SK-N-SH (cell line): ENCODE measurements at regions not wholly inside any gene's neighbourhood (a gene's known extent, or its start where the extent isn't known, plus 50 kb on each side); places are given as distances from the start of the nearest gene placed in this dataset.

ENCODE experiments used
- CTCF ChIA-PET: fragments of 300-600, 350-600 bp; formaldehyde crosslinking; extraction: SDS; loops from one replicate; lab custom pipeline; 2021; lab: Yijun Ruan, JAX
- POLR2A ChIA-PET: fragments of 350-600 bp; sonication (Branson Sonifier 250); formaldehyde crosslinking; extraction: SDS; loops from one replicate; lab custom pipeline; 2020; ENCODE audit warnings: antibody characterized with exemption, inconsistent platforms; lab: Yijun Ruan, JAX
- DNase-seq: peaks from one replicate; pipeline ENCODE4 v3.0.0; 2012
- H2AFZ ChIP-seq: fragments of 200-600 bp; sonication (generic); 2 replicates; pipeline ENCODE4 v1.8.1; 2016; ENCODE audit warnings: antibody characterized with exemption, mild to moderate bottlenecking, low read depth
- H3F3A ChIP-seq: fragments of 200-600 bp; sonication (generic); replicated peaks from 2 replicates; pipeline ENCODE3; 2016; ENCODE audit warnings: antibody characterized with exemption, mild to moderate bottlenecking; ENCODE audit not compliant: insufficient read depth
- H3K27ac ChIP-seq, 2 experiments: fragments of 200-500 bp in 1 of 2; fragments of 200-600 bp in 1 of 2; sonication (Bioruptor generic) in 1 of 2; sonication (generic), shearing (Covaris generic) in 1 of 2; 2 replicates each; pipeline versions ENCODE4 v1.5.1 to v1.6.1; 2014 to 2016; ENCODE audit warnings: low read depth in 2 of 2, inconsistent platforms in 1 of 2, low read length in 1 of 2, mild to moderate bottlenecking in 1 of 2, mixed read lengths in 1 of 2
- H3K27me3 ChIP-seq: fragments of 200-600 bp; sonication (generic), shearing (Covaris generic); 2 replicates; pipeline ENCODE4 v1.6.1; 2016; ENCODE audit warnings: mixed run types; ENCODE audit not compliant: insufficient read depth
- H3K36me3 ChIP-seq, 2 experiments: fragments of 200-500 bp in 1 of 2; fragments of 200-600 bp in 1 of 2; sonication (Bioruptor generic) in 1 of 2; sonication (generic) in 1 of 2; replicated peaks in 1 of 2; 2 replicates each; pipeline versions ENCODE3 to v1.5.1; 2014 to 2016; ENCODE audit warnings: low read length in 1 of 2, mild to moderate bottlenecking in 1 of 2; ENCODE audit not compliant: insufficient read depth in 2 of 2, control insufficient read depth in 1 of 2
- H3K4me1 ChIP-seq, 2 experiments: fragments of 200-500 bp in 1 of 2; fragments of 200-600 bp in 1 of 2; sonication (Bioruptor generic) in 1 of 2; sonication (generic), shearing (Covaris generic) in 1 of 2; 2 replicates each; pipeline versions ENCODE4 v1.5.1 to v1.6.1; 2014 to 2016; ENCODE audit warnings: low read depth in 1 of 2, low read length in 1 of 2, mixed run types in 1 of 2; ENCODE audit not compliant: insufficient read depth in 2 of 2, control insufficient read depth in 1 of 2
- H3K4me2 ChIP-seq: fragments of 200-600 bp; sonication (generic), shearing (Covaris generic); 2 replicates; pipeline ENCODE4 v1.6.1; 2017; ENCODE audit warnings: mixed run types
- H3K4me3 ChIP-seq, 2 experiments: fragments of 200-500 bp in 1 of 2; fragments of 200-600 bp in 1 of 2; sonication (Bioruptor generic) in 1 of 2; sonication (generic), shearing (Covaris generic) in 1 of 2; 2 replicates each; pipeline versions ENCODE4 v1.5.1 to v1.8.1; 2014 to 2016; ENCODE audit warnings: low read depth in 2 of 2, inconsistent platforms in 1 of 2, low read length in 1 of 2, mild to moderate bottlenecking in 1 of 2, mixed read lengths in 1 of 2, moderate library complexity in 1 of 2
- H3K79me2 ChIP-seq: fragments of 200-600 bp; sonication (generic); 2 replicates; pipeline ENCODE4 v1.8.1; 2017; ENCODE audit warnings: mild to moderate bottlenecking; ENCODE audit not compliant: insufficient read depth
- H3K9ac ChIP-seq: fragments of 200-600 bp; sonication (generic); 2 replicates; pipeline ENCODE4 v1.6.1; 2017; ENCODE audit warnings: mixed run types
- H3K9me2 ChIP-seq: fragments of 200-600 bp; sonication (generic); 2 replicates; pipeline ENCODE4 v1.6.1; 2017; ENCODE audit warnings: mixed run types
- H3K9me3 ChIP-seq: fragments of 200-600 bp; sonication (generic); 2 replicates; pipeline ENCODE4 v1.6.1; 2017; ENCODE audit warnings: mixed run types, mild to moderate bottlenecking, moderate library complexity
- H4K20me1 ChIP-seq: fragments of 200-600 bp; sonication (generic); 2 replicates; pipeline ENCODE4 v1.6.1; 2017; ENCODE audit warnings: mild to moderate bottlenecking, mixed run types; ENCODE audit not compliant: insufficient read depth
- POLR2AphosphoS5 ChIP-seq: IDR thresholded peaks from 2 replicates; pipeline ENCODE4 v1.6.1; 2012; ENCODE audit warnings: low read depth, low read length
- RAD21 ChIP-seq: IDR thresholded peaks from 2 replicates; pipeline ENCODE4 v1.6.1; 2012; ENCODE audit warnings: mild to moderate bottlenecking, low read length
- WGBS: methylation state at CpG from one replicate; pipeline ENCODE4 v1.1.6; 2017; ENCODE audit warnings: low lambda C conversion rate; 5-methylcytosine and 5-hydroxymethylcytosine counted together
- TF ChIP-seq, protein P1 (sequence below): IDR thresholded peaks from 2 replicates; pipeline ENCODE4 v1.6.1; 2012; ENCODE audit warnings: mild to moderate bottlenecking, low read depth, low read length, moderate library complexity
- TF ChIP-seq, protein P2 (sequence below): IDR thresholded peaks from 2 replicates; pipeline ENCODE4 v1.4.0; 2012; ENCODE audit warnings: low read depth, borderline replicate concordance
- TF ChIP-seq, protein P3 (sequence below): fragments of 200-600 bp; sonication (generic); IDR thresholded peaks from 2 replicates; pipeline ENCODE4 v1.6.1; 2017; ENCODE audit warnings: antibody characterized with exemption, mild to moderate bottlenecking, moderate library complexity

DNA sequence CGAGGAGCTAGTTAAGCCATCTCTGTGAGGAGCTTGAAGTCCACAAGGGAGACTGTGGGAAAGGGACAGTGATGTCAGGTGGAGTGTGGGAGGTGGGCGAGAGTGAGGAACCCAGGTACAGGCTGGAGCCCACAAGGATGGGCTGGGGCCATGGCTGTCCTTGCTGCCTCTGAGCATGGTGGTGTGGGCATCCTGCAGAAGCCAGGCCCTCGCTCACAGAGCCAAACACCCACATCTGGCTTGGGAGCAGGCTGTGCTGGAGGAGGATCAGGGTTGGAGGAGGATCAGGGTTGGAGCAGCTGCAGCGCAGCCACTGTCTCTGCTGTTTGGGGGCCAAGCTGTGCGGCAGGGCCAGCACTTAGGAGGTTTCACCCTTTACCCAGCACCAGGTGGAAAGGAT, 58.2 kb upstream of the ENPP7 start:
- Histone ChIP-seq H3K27ac (no peak overlapping the region), H3K9me2 (no peaks in the 10 kb centered on the region), H4K20me1 (no peaks in the 10 kb centered on the region), H3K79me2 (no peaks in the 10 kb centered on the region), H3K4me2 (no peak overlapping the region), H2AFZ (no peak overlapping the region), H3K27me3 (no peaks in the 10 kb centered on the region), H3K4me3 (no peak overlapping the region), H3K36me3 (no peaks in the 10 kb centered on the region), H3K9ac (no peak overlapping the region), H3K4me1 (peaks cover 0 to 3% of the 10 kb centered on the region in 2 experiments; a peak in 1 of 4 replicates), H3F3A (no peaks in the 10 kb centered on the region), H3K9me3 (peaks cover 14% of the 10 kb centered on the region; the same call in 1 of the 2 replicates)
- WGBS: 51% methylated on average over 5 of the region's 5 CpGs
- CTCF ChIA-PET: interaction anchor here (1.2 to 2.6 kb wide), 3 partner anchors 14 to 280 kb away, joined by 3 to 7 read pairs (median 7); no protein-coding TSS in a partner anchor
- POLR2A ChIA-PET: no interaction called here
- DNase-seq: no peak
- TF ChIP-seq, protein P1, sequence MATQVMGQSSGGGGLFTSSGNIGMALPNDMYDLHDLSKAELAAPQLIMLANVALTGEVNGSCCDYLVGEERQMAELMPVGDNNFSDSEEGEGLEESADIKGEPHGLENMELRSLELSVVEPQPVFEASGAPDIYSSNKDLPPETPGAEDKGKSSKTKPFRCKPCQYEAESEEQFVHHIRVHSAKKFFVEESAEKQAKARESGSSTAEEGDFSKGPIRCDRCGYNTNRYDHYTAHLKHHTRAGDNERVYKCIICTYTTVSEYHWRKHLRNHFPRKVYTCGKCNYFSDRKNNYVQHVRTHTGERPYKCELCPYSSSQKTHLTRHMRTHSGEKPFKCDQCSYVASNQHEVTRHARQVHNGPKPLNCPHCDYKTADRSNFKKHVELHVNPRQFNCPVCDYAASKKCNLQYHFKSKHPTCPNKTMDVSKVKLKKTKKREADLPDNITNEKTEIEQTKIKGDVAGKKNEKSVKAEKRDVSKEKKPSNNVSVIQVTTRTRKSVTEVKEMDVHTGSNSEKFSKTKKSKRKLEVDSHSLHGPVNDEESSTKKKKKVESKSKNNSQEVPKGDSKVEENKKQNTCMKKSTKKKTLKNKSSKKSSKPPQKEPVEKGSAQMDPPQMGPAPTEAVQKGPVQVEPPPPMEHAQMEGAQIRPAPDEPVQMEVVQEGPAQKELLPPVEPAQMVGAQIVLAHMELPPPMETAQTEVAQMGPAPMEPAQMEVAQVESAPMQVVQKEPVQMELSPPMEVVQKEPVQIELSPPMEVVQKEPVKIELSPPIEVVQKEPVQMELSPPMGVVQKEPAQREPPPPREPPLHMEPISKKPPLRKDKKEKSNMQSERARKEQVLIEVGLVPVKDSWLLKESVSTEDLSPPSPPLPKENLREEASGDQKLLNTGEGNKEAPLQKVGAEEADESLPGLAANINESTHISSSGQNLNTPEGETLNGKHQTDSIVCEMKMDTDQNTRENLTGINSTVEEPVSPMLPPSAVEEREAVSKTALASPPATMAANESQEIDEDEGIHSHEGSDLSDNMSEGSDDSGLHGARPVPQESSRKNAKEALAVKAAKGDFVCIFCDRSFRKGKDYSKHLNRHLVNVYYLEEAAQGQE: no peak
- TF ChIP-seq RAD21: no peak
- TF ChIP-seq, protein P2, sequence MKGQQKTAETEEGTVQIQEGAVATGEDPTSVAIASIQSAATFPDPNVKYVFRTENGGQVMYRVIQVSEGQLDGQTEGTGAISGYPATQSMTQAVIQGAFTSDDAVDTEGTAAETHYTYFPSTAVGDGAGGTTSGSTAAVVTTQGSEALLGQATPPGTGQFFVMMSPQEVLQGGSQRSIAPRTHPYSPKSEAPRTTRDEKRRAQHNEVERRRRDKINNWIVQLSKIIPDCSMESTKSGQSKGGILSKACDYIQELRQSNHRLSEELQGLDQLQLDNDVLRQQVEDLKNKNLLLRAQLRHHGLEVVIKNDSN: no peak
- TF ChIP-seq, protein P3, sequence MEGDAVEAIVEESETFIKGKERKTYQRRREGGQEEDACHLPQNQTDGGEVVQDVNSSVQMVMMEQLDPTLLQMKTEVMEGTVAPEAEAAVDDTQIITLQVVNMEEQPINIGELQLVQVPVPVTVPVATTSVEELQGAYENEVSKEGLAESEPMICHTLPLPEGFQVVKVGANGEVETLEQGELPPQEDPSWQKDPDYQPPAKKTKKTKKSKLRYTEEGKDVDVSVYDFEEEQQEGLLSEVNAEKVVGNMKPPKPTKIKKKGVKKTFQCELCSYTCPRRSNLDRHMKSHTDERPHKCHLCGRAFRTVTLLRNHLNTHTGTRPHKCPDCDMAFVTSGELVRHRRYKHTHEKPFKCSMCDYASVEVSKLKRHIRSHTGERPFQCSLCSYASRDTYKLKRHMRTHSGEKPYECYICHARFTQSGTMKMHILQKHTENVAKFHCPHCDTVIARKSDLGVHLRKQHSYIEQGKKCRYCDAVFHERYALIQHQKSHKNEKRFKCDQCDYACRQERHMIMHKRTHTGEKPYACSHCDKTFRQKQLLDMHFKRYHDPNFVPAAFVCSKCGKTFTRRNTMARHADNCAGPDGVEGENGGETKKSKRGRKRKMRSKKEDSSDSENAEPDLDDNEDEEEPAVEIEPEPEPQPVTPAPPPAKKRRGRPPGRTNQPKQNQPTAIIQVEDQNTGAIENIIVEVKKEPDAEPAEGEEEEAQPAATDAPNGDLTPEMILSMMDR: no peak

DNA sequence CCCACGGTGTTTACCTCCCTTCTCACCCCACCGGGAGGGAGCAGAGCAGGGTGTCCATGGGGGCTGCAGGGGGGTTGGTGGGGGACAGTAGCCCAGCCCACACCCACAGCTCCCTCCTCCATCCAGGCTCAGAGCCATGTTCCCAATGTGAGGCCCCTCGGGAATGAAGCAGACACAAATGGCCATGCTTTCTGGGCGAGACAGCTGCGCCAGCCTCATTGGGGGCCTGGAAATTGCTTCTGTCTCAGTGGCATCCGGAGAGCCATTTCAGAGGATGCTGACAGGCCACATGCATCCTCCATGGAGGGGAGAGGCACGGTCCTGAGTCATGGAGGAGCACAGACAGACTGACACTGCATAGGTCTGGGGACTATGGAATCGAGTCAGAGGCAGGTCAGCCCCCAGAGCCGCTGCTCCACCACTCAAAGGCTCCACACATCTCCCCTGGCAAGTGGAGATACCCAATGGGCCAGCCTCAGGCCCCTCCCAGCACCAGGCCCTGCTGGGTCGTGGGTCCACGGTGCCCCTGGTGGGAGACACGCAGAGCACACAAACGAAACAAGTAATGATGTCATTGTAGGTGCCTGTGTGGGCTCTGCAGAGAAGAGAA, 59.6 kb upstream of the ENPP7 start:
- Histone ChIP-seq H3K79me2 (no peaks in the 10 kb centered on the region), H4K20me1 (no peaks in the 10 kb centered on the region), H3K9me2 (no peaks in the 10 kb centered on the region), H2AFZ (no peak overlapping the region), H3K9ac (no peak overlapping the region), H3K9me3 (peaks cover 14% of the 10 kb centered on the region; the same call in 1 of the 2 replicates)
- CTCF ChIA-PET: interaction anchor here (1.6 to 2.6 kb wide), 2 partner anchors 13 to 278 kb away, joined by 5 to 6 read pairs; no protein-coding TSS in a partner anchor
- no peak for TF ChIP-seq POLR2AphosphoS5
- TF ChIP-seq, all 33 proteins: peak for 0
- 31% methylated on average over 10 of the region's 13 CpGs for WGBS
- Histone ChIP-seq H3K4me3 (no peak overlapping the region), H3K4me2 (no peak overlapping the region), H3K27me3 (no peaks in the 10 kb centered on the region), H3F3A (no peaks in the 10 kb centered on the region), H3K27ac (no peak overlapping the region), H3K4me1 (peaks cover 0 to 3% of the 10 kb centered on the region in 2 experiments; a peak in 1 of 4 replicates), H3K36me3 (no peaks in the 10 kb centered on the region)
- POLR2A ChIA-PET: no interaction called here
- no peak for DNase-seq
